ENCODE measurements at regions not wholly inside any gene's neighbourhood (a gene's known extent, or its start where the extent isn't known, plus 50 kb on each side); places are given as distances from the start of the nearest gene placed in this dataset.
"Not testable (repeated sequence)": the region's sequence is repeated elsewhere in the genome, so short reads cannot be mapped to it uniquely, and the experiment has no call there.

DNA sequence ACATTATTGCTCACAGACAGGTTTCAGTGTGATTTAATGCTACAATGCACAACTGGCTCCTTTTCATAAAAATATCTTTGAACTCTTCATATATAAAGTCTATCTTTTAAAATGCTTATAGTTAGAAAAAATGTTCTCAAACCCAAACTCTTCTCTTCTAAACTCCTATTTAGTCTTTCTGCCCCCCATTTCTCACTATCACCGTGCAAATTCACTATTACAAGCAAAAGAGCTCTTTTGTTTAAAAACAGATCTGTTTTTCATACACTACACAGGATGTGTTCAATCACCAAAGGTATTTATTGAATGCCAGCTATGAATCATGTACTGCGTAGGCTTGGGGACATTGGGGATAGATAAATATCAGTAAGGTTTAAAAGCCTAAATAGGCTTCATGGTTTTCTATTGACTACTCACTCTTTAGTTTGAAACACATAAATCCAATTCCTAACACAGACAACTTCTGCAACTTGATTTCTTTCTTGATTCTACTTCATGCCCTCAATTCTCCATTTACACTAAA, 692.3 kb downstream of the C12orf50 start:
- DNase-seq (no peak), ATAC-seq (replicated peaks) (no peak)
- Mint-ChIP-seq H3K9me3 (no peaks in the 10 kb centered on the region), H3K27me3 (no peaks in the 10 kb centered on the region), H3K4me3 (no peak overlapping the region), H3K4me1 (peaks cover 0 to 7% of the 10 kb centered on the region in 2 donors), H3K36me3 (no peaks in the 10 kb centered on the region), H3K27ac (no peak overlapping the region)

DNA sequence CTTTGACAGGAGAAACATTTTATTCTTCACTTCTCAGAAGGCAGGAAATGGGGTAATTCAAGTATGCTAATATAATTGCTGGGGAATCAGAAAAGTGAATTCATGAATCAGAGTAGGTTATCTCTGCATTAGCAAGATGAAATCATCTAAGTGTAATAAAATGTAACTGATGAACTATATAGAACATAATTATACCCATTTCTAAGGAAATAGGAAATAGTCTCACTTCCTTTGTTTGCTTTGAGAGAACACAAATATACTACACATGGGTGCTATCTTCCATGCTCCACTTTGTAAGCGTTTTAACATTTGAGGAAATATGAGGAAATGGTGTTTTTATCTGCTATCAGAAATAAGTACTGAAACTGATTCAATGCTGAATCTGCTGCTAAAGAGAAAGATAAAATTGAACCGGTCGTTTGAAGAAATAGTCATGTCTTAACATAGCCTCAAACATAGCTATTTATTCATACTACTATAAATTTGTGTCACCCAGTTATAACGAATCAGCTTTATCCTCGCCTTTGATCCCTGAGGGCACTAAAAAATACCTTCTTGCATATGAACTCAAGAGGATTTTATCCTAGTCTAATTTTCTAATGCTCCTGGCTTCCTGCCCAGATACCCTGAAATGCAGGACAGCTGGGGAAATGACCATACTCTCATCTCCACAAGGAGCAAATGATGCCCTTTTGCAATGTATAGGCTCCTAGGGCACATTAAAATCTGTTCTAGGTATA, 696.0 kb downstream of the C12orf50 start:
- DNase-seq (no peak), ATAC-seq (replicated peaks) (peak; percentile 14 to 41)
- no peaks in the 10 kb centered on the region for H3K36me3 Mint-ChIP-seq
- peaks cover 0 to 2% of the 10 kb centered on the region in 2 donors for H3K9me3 Mint-ChIP-seq
- no peaks in the 10 kb centered on the region for H3K27me3 Mint-ChIP-seq
- peaks cover 0 to 7% of the 10 kb centered on the region in 2 donors for H3K4me1 Mint-ChIP-seq
- no peak overlapping the region for H3K4me3 Mint-ChIP-seq
- H3K27ac Mint-ChIP-seq, result no peak overlapping the region

DNA sequence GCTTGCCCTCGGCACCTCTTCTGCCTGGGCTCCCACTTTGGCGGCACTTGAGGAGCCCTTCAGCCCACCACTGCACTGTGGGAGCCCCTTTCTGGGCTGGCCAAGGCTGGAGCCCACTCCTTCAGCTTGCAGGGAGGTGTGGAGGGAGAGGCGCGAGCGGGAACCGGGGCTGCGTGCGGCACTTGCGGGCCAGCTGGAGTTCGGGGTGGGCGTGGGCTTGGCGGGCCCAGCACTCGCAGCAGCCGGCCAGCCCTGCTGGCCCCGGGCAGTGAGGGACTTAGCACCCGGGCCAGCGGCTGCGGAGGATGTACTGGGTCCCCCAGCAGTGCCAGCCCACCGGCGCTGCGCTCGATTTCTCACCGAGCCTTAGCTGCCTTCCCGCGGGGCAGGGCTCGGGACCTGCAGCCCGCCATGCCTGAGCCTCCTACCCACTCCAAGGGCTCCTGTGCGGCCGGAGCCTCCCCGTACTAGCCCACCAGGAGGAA, 699.1 kb downstream of the C12orf50 start:
- not testable (repeated sequence) for H3K9me3 Mint-ChIP-seq; DNase-seq; H3K4me3 Mint-ChIP-seq; H3K4me1 Mint-ChIP-seq; H3K27me3 Mint-ChIP-seq; H3K27ac Mint-ChIP-seq; ATAC-seq (replicated peaks); H3K36me3 Mint-ChIP-seq

DNA sequence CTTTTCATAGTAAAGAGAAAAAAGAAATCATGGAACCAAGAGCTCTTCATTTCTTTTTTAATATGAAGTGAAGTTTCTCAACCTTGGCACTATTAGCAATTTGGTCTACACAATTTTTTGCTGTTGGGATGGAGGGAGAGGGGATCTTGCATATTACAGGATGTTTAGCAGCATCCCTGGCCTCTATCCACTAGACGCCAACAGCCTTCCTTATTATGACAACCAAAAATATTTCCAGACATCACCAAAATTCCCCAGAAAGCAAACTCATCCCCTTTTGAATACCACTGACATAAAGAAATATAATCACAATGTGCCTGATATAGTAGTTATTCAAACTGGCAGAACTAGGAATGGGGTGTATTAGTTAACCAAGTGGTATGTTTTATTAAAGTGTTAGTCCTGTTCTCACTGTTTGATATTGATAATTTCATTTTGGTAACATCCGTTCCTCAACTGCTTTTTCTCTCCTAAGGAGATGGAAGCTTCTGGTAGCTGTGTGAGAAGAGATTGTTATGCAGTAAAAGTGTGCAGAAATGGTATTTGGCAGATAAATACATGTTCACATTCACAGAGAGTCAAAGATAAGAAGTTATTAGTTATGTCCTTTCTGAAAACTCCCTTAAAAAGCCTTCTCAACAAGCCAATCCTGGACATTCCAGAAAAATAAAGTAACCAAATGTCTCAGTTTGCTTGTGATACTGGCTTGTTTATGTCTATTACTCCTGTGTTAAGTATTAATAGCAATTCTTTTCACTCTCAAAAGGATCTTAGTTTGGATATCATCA, 699.9 kb downstream of the C12orf50 start:
- Mint-ChIP-seq H3K27ac (no peak overlapping the region), H3K4me3 (no peak overlapping the region), H3K4me1 (peaks cover 0 to 7% of the 10 kb centered on the region in 2 donors), H3K27me3 (no peaks in the 10 kb centered on the region), H3K36me3 (no peaks in the 10 kb centered on the region), H3K9me3 (peaks cover 0 to 2% of the 10 kb centered on the region in 2 donors)
- ATAC-seq (replicated peaks) (no peak), DNase-seq (no peak)

DNA sequence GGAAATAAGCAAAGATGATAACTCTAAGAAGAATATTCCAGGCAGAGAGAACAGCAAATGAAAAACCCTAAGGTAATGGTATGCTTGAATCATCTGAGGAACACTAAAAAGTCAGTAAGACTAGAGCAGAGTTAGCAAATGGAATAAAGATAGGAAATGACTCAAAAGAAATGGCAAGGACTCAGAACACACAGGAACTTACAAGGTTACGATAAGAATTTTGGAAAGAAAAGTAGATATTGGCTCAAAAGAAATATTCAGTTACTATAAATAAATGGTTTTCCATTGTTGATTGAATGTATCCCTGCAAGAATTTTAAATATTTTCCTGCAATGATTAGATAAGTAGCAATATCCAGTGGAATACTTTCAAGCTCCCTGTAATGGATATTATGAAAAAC, 705.8 kb downstream of the C12orf50 start:
- Mint-ChIP-seq H3K36me3 (no peaks in the 10 kb centered on the region), H3K27ac (no peak overlapping the region), H3K9me3 (no peaks in the 10 kb centered on the region), H3K4me1 (no peaks in the 10 kb centered on the region), H3K27me3 (no peaks in the 10 kb centered on the region), H3K4me3 (no peak overlapping the region)
- ATAC-seq (replicated peaks) (no peak), DNase-seq (no peak)

DNA sequence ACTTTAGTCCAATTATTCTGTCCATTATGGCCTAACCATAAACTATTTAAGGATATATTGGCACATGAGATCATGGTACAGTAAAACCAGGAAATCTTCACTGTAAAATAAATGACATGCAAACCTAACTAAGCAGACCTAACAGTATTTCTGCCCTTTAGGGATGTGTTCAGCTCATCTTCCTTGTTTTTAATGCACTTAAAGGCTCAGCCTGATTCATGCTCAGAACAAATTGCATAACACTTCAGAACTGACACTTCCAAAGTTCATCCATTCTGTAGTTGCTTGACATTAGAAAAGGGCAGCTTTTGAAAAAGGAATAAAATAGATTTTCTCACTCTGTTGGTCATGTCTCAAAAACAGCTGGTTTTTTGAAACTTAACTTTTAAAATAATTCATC, 708.5 kb downstream of the C12orf50 start:
- no peak overlapping the region for H3K4me3 Mint-ChIP-seq
- H3K4me1 Mint-ChIP-seq, result no peaks in the 10 kb centered on the region
- H3K9me3 Mint-ChIP-seq, result no peaks in the 10 kb centered on the region
- no peak for DNase-seq
- no peak overlapping the region for H3K27ac Mint-ChIP-seq
- H3K36me3 Mint-ChIP-seq, result no peaks in the 10 kb centered on the region
- H3K27me3 Mint-ChIP-seq, result no peaks in the 10 kb centered on the region
- ATAC-seq (replicated peaks), result no peak

DNA sequence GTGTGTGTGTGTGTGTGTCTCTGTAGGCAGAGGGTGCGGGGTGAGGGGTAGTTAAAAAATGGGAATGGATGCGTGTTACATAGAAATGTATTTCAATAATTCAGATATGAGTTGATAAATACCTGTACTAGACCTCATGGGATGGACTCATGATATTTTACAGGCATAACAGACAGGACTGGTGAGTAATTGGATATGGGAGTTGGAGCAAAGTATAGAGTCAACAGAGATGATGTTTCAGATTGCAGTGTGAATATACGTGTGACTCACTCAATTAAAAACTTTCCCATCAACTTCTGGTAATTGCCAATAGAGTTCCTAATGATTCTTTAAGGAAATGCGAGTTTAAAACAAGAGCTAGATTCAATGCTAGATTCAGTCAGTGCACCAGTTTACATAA, 711.9 kb downstream of the C12orf50 start:
- no peaks in the 10 kb centered on the region for H3K9me3 Mint-ChIP-seq
- peaks cover 0 to 6% of the 10 kb centered on the region in 2 donors for H3K4me1 Mint-ChIP-seq
- no peaks in the 10 kb centered on the region for H3K36me3 Mint-ChIP-seq
- H3K4me3 Mint-ChIP-seq, result no peak overlapping the region
- no peaks in the 10 kb centered on the region for H3K27me3 Mint-ChIP-seq
- no peak for DNase-seq
- H3K27ac Mint-ChIP-seq, result no peak overlapping the region
- no peak for ATAC-seq (replicated peaks)

DNA sequence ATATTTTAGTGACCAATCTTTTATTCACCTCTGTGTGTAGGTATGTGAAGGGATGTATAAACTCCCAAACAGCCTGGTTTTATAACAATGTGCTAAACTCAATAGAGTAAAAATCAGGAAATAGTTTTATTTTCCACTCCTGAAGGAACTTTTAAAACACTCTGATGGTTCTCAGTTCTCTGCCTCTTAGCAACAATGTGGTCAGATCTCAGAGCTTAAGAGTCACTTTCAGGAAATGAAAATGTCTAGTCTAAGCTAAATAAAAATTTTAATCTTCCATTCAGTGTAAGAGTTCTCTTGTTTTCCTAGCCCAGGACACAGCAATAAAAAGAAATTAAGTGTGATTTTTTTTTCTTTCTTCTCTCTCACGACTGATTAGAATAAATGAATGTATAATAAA, 718.0 kb downstream of the C12orf50 start:
- Mint-ChIP-seq H3K9me3 (no peaks in the 10 kb centered on the region), H3K27ac (no peak overlapping the region), H3K4me1 (peaks cover 3 to 12% of the 10 kb centered on the region in 2 donors), H3K27me3 (no peaks in the 10 kb centered on the region), H3K36me3 (no peaks in the 10 kb centered on the region), H3K4me3 (peak overlapping the region in 1 of 2 donors; percentile 29)
- DNase-seq, result no peak
- peak; percentile 52 to 70 for ATAC-seq (replicated peaks)

DNA sequence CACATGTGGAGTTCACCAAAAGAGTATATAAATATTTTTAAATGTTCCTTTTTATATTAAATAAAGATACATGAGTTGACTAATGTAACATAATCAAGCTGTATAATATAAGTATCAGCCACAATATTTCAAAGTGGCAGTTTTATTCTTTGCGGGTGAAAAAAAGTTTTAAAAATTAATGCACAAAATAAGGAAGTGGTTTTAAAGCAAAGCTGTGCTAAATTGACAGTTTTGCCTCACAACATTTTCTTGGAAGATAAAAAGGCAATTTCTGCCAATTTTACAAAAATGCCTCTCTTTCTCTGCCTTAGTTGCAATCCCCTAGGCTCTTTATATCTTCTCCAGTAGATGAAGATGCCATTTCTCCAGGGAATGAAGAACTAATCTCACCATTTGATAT, 719.1 kb downstream of the C12orf50 start:
- no peak for DNase-seq
- Mint-ChIP-seq H3K36me3 (no peaks in the 10 kb centered on the region), H3K27me3 (no peaks in the 10 kb centered on the region), H3K4me3 (no peak overlapping the region), H3K27ac (no peak overlapping the region), H3K4me1 (peaks cover 8 to 20% of the 10 kb centered on the region in 2 donors), H3K9me3 (no peaks in the 10 kb centered on the region)
- no peak for ATAC-seq (replicated peaks)

DNA sequence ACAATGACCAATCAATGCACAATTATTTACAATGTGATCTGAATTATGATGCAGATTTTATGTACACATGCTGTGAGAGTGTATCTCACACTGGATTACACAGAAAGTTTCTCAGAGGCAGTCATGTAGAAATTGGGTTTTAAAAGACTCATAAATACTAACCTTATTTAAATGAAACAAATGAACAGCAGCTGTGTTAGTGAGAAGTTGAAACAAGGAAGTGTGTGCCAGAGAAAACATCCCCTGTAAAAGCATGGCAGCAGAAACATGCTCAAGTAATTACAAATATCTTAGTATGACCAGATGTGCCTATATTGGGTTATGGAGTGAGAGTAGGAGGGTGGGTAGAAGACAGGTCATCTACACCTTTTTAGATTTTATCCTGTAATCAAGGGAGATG, 723.7 kb downstream of the C12orf50 start:
- DNase-seq (no peak), ATAC-seq (replicated peaks) (peak; percentile 80 to 84)
- Mint-ChIP-seq H3K27me3 (no peaks in the 10 kb centered on the region), H3K4me1 (peaks cover 14 to 17% of the 10 kb centered on the region in 2 donors), H3K4me3 (no peak overlapping the region), H3K36me3 (no peaks in the 10 kb centered on the region), H3K9me3 (no peaks in the 10 kb centered on the region), H3K27ac (peak overlapping the region; percentile 56)

DNA sequence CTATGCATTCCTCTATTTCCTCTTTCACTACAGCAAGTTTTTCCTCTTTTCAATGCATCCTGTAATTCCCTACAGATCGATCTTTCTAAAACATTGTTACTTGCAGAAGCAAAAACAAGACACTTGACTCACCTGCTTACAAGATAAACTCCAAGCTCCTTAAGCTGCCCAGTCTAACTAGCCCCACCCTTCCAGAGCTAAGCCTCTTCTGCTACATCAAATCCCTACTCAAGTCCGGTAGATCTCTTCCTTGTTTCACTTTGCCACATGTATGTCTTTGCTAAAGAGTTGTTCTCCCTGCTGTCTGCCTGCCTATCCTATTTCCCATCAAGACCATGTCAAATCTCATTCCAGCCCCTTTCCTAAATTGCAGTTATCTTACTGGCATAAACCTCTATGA, 724.8 kb downstream of the C12orf50 start:
- peak overlapping the region in 1 of 2 donors; percentile 4 for H3K4me3 Mint-ChIP-seq
- DNase-seq, result no peak
- H3K27me3 Mint-ChIP-seq, result no peaks in the 10 kb centered on the region
- H3K36me3 Mint-ChIP-seq, result no peaks in the 10 kb centered on the region
- ATAC-seq (replicated peaks), result peak in 1 of 2 donors; percentile 33
- H3K27ac Mint-ChIP-seq, result no peak overlapping the region
- H3K4me1 Mint-ChIP-seq, result peaks cover 11 to 17% of the 10 kb centered on the region in 2 donors
- no peaks in the 10 kb centered on the region for H3K9me3 Mint-ChIP-seq

DNA sequence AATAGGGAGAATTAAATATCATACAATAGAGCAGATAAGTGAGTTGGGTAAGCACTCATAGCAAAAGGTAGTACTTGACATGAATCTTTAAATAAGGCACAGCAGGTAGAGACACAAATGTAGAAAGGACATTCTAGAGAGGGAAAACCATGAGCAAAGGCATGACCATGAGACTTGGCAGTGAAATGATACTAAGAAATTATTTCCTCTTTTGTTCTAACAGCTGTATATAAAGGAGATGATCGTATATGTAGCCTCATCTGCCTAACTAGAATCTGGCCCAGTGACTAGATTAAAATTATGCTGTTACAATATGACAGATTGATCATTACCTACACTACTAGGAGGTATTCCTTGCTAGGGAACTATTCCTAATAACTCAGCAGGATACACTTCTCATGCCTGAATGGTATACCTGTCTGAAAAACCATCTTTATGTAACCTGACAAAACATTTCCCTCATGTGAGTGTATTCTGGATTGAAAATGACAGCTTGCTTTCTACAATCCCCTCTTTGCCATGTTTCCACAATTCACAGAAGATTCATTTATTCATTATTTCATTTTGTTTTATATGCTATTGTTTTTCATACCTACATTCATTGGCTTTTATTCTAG, 725.7 kb downstream of the C12orf50 start:
- Mint-ChIP-seq H3K27ac (no peak overlapping the region), H3K4me1 (peaks cover 11 to 17% of the 10 kb centered on the region in 2 donors), H3K36me3 (no peaks in the 10 kb centered on the region), H3K27me3 (no peaks in the 10 kb centered on the region), H3K9me3 (no peaks in the 10 kb centered on the region), H3K4me3 (no peak overlapping the region)
- ATAC-seq (replicated peaks), result no peak
- DNase-seq, result no peak

DNA sequence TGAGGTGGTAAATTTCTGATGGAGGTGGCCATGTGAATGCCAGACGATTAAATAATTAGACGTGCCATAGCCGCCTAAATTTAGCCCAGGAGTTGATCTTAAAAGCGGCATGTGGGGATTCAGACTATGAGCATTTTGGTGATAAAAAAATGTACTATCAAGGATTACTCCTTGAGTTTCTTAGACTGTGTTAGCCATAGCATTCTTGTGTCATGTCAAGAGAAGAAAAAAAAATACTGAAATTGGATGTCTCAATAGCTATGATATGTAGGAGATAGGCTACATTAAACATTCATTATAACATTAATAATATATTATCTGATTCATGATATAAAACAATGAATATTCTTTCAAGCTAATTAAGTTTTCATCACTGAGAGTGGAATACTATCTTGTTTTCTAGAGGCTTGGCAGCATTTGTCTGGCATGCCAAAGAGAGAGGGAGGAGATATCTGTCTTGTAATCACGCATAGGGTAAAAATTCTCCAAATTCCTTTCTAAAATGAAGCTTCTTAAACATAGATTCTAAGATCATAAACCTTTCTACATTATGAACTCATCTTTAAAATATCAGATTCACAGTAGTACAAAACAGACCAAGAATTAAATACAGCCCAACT, 727.0 kb downstream of the C12orf50 start:
- Mint-ChIP-seq H3K4me1 (peaks cover 11 to 17% of the 10 kb centered on the region in 2 donors), H3K27ac (no peak overlapping the region), H3K36me3 (no peaks in the 10 kb centered on the region), H3K27me3 (no peaks in the 10 kb centered on the region), H3K9me3 (no peaks in the 10 kb centered on the region), H3K4me3 (no peak overlapping the region)
- ATAC-seq (replicated peaks) (no peak), DNase-seq (no peak)

DNA sequence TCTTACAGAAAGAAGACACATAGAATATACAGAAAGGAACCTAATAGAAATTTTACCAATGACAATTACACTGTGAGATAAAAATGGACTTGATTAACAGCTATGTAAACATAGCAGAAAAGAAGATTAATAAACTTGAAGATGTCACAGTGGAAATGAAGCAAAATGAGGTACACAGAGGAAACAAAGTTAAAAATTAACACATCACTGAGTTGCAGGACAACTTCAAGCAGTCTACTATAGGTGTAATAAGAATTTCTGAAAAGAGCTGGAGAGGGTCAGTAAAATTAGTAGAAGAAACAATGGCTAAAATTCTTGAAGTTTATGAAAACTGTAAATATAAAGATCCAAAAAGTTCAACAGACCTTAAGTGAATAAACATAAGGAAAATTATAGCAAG, 738.7 kb downstream of the C12orf50 start:
- Mint-ChIP-seq H3K27ac (no peak overlapping the region), H3K36me3 (no peaks in the 10 kb centered on the region)

More for the DNA sequence above, 738.7 kb downstream of the C12orf50 start:
- no peaks in the 10 kb centered on the region for H3K9me3 Mint-ChIP-seq
- no peaks in the 10 kb centered on the region for H3K27me3 Mint-ChIP-seq
- ATAC-seq (replicated peaks), result no peak
- no peak overlapping the region for H3K4me3 Mint-ChIP-seq
- no peaks in the 10 kb centered on the region for H3K4me1 Mint-ChIP-seq
- no peak for DNase-seq

All from stimulated activated naive B cell treated with anti-CD40 and anti-IgM and Interleukin-4, amounts not matched to agents 10 μg/mL and 1 μg/mL and 100 μg/mL, for 72 hours (primary cell).